ENCODE measurements at regions not wholly inside any gene's neighbourhood (a gene's known extent, or its start where the extent isn't known, plus 50 kb on each side); places are given as distances from the start of the nearest gene placed in this dataset.
"Not testable (repeated sequence)": the region's sequence is repeated elsewhere in the genome, so short reads cannot be mapped to it uniquely, and the experiment has no call there.

DNA sequence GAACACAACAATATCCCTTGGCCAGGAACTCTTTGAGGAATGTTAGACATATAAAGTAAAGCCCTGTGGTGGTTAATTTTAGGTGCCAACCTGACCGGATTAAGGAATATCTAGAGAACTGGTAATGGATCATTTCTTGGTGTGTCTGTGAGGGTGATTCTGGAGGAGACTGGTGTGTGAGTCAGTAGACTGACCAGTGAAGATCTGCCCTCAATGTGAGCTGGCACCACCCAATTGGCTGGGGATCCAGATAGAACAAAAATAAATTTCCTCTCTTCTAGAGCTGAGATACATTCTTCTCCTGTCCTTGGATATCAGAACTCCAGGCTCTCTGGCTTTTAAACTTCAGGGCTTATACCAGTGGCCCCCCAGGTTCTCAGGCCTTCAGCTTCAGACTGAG is 56.2 kb upstream of the TNPO1 start:
- DNase-seq: no peak

- DNase-seq: no peak
These were observed 63.6 kb upstream of the TNPO1 start for GRCh38 chr5:72752909-72753308.

- DNase-seq: no peak
These were observed 67.0 kb upstream of the TNPO1 start for GRCh38 chr5:72749362-72749997.

GRCh38 chr5:72747826-72748225 is 68.6 kb upstream of the TNPO1 start:
- no peak for DNase-seq

DNA sequence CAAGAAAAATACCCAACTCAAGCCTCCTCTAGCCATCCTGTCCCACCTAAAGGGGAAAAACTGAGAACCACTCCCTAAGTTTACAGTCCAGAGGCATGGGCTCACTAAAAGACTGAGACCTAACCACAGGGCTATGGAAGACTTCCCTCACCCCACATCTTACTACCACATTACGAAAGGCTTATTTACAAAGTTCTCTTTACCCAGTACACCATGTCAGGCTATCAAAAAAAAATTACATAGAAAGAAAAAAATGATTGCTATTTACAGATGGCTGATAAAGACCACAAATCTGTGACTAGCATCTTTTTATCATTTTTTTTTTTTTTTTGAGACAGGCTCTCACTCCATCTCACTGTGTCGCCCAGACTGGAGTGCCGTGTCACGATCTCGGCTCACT is 69.7 kb upstream of the TNPO1 start:
- DNase-seq: no peak

DNA sequence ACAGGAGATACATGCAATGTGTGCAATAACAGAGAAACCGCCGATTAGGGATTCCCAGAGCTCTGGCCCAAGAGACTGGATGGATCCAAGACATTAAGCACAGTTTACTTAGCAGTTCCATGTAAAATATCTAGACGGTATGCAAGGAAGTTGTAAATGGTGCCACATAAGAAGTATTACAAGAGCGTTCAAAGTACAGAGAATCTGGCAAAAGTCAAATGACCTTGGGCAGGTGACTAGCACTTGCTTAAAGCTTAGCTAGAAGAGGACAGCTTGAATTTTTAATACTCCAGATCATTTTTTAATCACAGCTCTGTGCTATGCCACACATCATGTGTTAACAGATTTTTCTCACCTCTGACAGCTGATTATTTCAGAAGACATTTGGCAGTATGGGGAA is 72.3 kb upstream of the TNPO1 start:
- DNase-seq: no peak

DNA sequence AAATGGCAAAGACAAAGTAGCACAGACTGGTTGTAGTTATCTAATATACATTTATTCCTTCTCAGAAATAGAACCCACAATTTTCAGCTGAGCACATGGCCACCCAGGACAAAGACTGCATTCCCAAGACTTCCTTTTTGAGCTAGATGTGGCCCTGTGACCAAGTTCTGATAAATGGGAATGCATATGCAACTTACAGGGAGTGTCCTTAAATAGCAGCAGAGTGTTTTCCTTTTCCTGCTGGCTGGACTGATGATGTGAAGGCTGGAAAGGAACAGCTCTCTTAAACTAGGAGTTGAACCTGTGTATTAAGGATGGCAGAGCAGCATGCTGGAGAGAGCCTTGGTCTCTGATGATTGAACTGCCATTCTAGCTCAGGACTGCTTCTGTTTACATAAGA is 74.7 kb upstream of the TNPO1 start:
- no peak for DNase-seq

DNA sequence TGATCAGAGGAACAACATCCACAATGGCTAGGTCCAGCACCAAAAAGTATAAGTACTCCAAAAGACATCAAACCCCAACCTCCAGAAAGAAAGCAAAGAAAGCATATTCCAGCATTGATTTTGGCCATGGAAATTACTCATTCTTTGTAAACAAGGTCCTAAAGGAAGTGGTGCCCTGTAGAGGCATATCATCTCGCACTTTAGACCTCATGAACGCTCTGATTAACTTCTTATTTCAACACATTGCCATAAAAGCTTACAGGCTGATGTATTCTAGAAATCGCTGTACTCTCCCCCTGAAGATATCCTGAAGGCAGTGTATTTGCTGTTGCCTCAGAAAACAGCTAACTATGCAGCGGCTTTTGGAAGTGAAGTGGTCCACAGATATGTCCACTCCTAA is 82.7 kb upstream of the TNPO1 start:
- DNase-seq: no peak

DNA sequence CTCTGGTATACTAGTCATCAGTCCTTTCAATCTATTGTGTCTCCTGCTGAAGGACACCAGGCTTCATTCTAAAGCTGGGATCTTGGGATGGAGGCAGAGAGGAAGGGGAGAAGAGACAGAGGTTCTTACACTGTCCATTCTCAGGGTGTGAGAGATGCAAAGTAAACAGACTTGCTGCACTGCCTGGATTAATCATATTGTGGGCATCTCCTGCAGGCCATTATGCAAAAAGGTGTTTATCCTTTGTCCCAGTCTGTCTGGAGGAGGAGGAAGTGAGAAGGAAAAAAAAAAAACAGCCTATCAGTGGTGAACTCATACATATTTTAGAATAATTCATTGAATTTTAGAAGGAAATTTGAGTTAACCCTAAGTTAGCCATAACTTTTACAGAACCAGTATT is 92.9 kb upstream of the TNPO1 start:
- no peak for DNase-seq

- DNase-seq: no peak
These were observed 93.5 kb upstream of the TNPO1 start for GRCh38 chr5:72722792-72723452.

DNA sequence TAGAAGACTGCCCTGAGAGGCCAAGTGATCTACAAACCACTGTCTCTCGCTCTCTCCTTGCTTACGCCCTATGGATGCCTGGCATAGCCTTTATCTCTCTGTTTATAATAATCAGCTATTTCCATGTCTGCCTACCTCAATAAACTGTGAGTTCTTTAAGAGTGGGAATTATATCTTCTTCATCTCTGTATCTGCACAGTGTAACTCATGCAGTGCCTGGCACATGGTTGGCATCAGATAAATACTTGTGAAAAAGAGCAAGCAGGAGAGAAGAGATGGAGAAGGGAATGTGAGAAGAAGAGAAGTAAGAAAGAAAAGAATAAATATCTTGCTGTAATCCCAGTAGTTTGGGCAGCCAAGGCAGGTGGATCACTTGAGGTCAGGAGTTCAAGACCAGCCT is 94.6 kb upstream of the TNPO1 start:
- DNase-seq: no peak

- DNase-seq: no peak
These were observed 96.3 kb upstream of the TNPO1 start for GRCh38 chr5:72720205-72720604.

DNA sequence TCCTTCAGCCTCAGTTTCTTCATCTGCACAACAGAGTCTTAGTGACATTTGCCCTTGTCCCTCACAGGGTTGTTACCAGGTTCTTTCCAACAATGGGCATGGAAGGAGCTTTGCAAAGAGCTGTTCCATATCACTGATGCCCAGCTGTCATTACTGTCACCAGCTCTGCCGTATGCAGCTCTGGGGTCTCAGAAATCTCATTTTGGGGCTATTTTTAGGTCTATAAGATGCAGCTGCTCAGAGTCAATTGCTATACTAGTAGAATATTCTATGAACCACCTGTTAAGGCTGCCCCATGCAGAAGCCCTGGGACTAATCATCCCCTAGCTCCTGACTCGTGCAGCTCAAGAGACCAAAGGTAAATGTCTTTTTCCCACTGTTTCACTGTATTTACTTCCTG is 105.1 kb upstream of the TNPO1 start:
- no peak for DNase-seq

DNA sequence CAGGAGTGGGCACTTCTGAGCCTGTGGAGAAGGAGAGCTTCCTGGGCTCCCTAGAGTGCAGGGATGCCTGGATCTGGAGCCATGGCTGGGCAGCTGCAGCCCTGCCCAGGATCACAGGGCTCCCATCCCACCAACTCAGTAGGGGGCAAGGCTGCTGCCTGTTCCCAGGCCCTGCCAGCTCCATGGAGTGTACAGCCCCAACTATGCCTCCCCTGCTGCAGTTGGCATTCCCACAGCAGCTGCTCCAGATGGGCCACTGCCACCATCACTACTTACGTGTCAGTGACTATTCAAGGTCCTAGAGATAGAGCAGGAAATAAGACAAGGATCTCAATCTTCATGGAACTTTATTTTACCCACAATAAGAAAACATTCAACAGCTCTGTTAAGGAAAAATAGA is 107.1 kb upstream of the TNPO1 start:
- DNase-seq: no peak

- DNase-seq: no peak
These were observed 111.3 kb upstream of the TNPO1 start for GRCh38 chr5:72705178-72705577.

- no peak for DNase-seq
These were observed 112.6 kb upstream of the TNPO1 start for GRCh38 chr5:72703876-72704275.

- no peak for DNase-seq
These were observed 113.5 kb upstream of the TNPO1 start for GRCh38 chr5:72702881-72703434.

DNA sequence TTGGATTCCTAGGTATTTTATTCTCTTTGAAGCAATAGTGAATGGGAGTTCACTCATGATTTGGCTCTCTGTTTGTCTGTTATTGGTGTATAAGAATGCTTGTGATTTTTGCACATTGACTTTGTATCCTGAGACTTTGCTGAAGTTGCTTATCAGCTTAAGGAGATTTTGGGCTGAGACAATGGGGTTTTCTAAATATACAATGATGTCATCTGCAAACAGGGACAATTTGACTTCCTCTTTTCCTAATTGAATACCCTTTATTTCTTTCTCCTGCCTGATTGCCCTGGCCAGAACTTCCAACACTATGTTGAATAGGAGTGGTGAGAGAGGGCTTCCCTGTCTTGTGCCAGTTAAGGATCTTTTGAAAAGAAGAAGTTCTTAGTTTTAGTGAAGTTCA is 114.4 kb upstream of the TNPO1 start:
- not testable (repeated sequence) for DNase-seq

- DNase-seq: no peak
These were observed 118.0 kb upstream of the TNPO1 start for GRCh38 chr5:72698481-72698880.

DNA sequence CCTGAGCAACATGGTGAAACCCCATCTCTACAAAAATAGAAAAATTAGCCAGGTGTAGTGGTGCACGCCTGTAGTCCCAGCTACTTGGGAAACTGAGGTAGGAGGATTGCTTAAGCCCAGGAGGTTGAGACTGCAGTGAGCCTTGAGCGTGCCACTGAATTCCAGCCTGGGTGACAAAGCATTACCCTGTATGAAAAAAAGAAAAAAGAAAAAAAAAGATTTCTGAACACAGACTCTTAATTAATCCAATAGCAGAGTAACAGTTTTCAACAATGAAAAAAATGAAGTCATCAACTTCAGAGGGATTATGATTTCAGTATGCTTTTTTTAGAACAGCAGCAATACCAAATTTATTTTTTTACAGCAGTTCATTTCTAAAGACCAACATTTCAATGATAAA is 118.8 kb upstream of the TNPO1 start:
- DNase-seq: no peak

- DNase-seq: no peak
These were observed 120.8 kb upstream of the TNPO1 start for GRCh38 chr5:72695659-72696058.

DNA sequence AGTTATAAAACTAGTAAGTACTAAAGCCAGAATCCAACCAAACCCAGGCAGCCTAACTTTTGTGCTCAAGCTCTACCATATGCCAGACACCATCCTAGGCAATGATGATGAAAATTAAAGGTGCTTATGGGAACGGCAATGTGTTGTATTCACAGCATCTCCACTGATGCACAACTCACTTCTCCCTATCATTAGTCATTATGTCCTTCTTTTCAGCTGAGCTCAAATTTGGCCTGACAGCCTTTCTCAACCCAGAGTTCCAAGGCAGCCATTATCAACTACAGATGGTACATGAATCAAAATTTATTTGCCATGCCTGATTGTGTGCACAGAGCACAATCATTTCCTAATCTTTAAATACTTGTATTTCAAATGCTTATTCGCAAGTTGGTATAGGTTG is 121.6 kb upstream of the TNPO1 start:
- DNase-seq: no peak

- no peak for DNase-seq
These were observed 122.8 kb upstream of the TNPO1 start for GRCh38 chr5:72693546-72694205.

All from CD4-positive, alpha-beta T cell treated with Interleukin-10 for 1 hour (primary cell).